ENCODE measurements at regions not wholly inside any gene's neighbourhood (a gene's known extent, or its start where the extent isn't known, plus 50 kb on each side); places are given as distances from the start of the nearest gene placed in this dataset.

GRCh38 chr4:176453079-176453478, 133.3 kb downstream of the SPCS3 start:
- Histone ChIP-seq H3K4me1 (peaks cover 7% of the 10 kb centered on the region), H3K4me3 (no peak overlapping the region), H3K36me3 (replicated peaks) (no peaks in the 10 kb centered on the region), H3K27me3 (ENCODE audit: low read depth) (no peaks in the 10 kb centered on the region; the same call in 1 of the 2 replicates), H3K9me3 (no peaks in the 10 kb centered on the region)
- no peak for DNase-seq (ENCODE audit: low spot score in 2 of 2)
- in situ Hi-C loops (cut with MboI; ENCODE audit: low sequenced_read_pairs): no loop called here

GRCh38 chr4:176453658-176454057, 133.9 kb downstream of the SPCS3 start:
- H3K27me3 ChIP-seq (ENCODE audit: low read depth): no peaks in the 10 kb centered on the region; the same call in 1 of the 2 replicates
- in situ Hi-C loops (cut with MboI; ENCODE audit: low sequenced_read_pairs): no loop called here
- no peak overlapping the region for H3K4me3 ChIP-seq
- no peaks in the 10 kb centered on the region for H3K9me3 ChIP-seq
- no peaks in the 10 kb centered on the region for H3K36me3 ChIP-seq (replicated peaks)
- DNase-seq (ENCODE audit: low spot score in 2 of 2): no peak
- peaks cover 7% of the 10 kb centered on the region for H3K4me1 ChIP-seq

GRCh38 chr4:176464748-176465147, 145.0 kb downstream of the SPCS3 start:
- in situ Hi-C loops (cut with MboI; ENCODE audit: low sequenced_read_pairs): no loop called here

GRCh38 chr4:176467001-176467400, 147.2 kb downstream of the SPCS3 start:
- DNase-seq (ENCODE audit: low spot score in 2 of 2): no peak
- Histone ChIP-seq H3K9me3 (no peaks in the 10 kb centered on the region), H3K27me3 (ENCODE audit: low read depth) (no peaks in the 10 kb centered on the region), H3K4me1 (no peaks in the 10 kb centered on the region), H3K4me3 (no peak overlapping the region), H3K36me3 (replicated peaks) (no peaks in the 10 kb centered on the region; the same call in 1 of the 2 replicates)
- in situ Hi-C loops (cut with MboI; ENCODE audit: low sequenced_read_pairs): no loop called here

More at GRCh38 chr4:176464748-176465147, 145.0 kb downstream of the SPCS3 start:
- Histone ChIP-seq H3K36me3 (replicated peaks) (no peaks in the 10 kb centered on the region; the same call in 1 of the 2 replicates), H3K9me3 (no peaks in the 10 kb centered on the region), H3K4me1 (no peaks in the 10 kb centered on the region), H3K27me3 (ENCODE audit: low read depth) (no peaks in the 10 kb centered on the region), H3K4me3 (no peak overlapping the region)
- DNase-seq (ENCODE audit: low spot score in 2 of 2): no peak

- DNase-seq (ENCODE audit: low spot score in 2 of 2): no peak
- H3K27me3 ChIP-seq (ENCODE audit: low read depth): no peaks in the 10 kb centered on the region
- in situ Hi-C loops (cut with MboI; ENCODE audit: low sequenced_read_pairs): no loop called here
- no peaks in the 10 kb centered on the region for H3K9me3 ChIP-seq
- H3K4me3 ChIP-seq: no peak overlapping the region
- H3K36me3 ChIP-seq (replicated peaks): no peaks in the 10 kb centered on the region; the same call in 1 of the 2 replicates
- no peaks in the 10 kb centered on the region for H3K4me1 ChIP-seq
Observed at GRCh38 chr4:176469546-176469945, 149.8 kb downstream of the SPCS3 start.

- H3K27me3 ChIP-seq (ENCODE audit: low read depth): no peaks in the 10 kb centered on the region
- no peaks in the 10 kb centered on the region; the same call in 1 of the 2 replicates for H3K36me3 ChIP-seq (replicated peaks)
- H3K4me3 ChIP-seq: no peak overlapping the region
- in situ Hi-C loops (cut with MboI; ENCODE audit: low sequenced_read_pairs): no loop called here
- no peaks in the 10 kb centered on the region for H3K9me3 ChIP-seq
- H3K4me1 ChIP-seq: no peaks in the 10 kb centered on the region
- DNase-seq (ENCODE audit: low spot score in 2 of 2): no peak
Observed at GRCh38 chr4:176470671-176471070, 150.9 kb downstream of the SPCS3 start.

- in situ Hi-C loops (cut with MboI; ENCODE audit: low sequenced_read_pairs): no loop called here
- Histone ChIP-seq H3K27me3 (ENCODE audit: low read depth) (no peaks in the 10 kb centered on the region), H3K36me3 (replicated peaks) (no peaks in the 10 kb centered on the region), H3K4me3 (no peak overlapping the region), H3K9me3 (no peaks in the 10 kb centered on the region), H3K4me1 (no peaks in the 10 kb centered on the region)
- DNase-seq (ENCODE audit: low spot score in 2 of 2): no peak
Observed at GRCh38 chr4:176475067-176475466, 155.3 kb downstream of the SPCS3 start.

- in situ Hi-C loops (cut with MboI; ENCODE audit: low sequenced_read_pairs): no loop called here
- H3K36me3 ChIP-seq (replicated peaks): no peaks in the 10 kb centered on the region
- no peaks in the 10 kb centered on the region for H3K4me1 ChIP-seq
- H3K9me3 ChIP-seq: no peaks in the 10 kb centered on the region
- H3K4me3 ChIP-seq: no peak overlapping the region
- DNase-seq (ENCODE audit: low spot score in 2 of 2): no peak
- H3K27me3 ChIP-seq (ENCODE audit: low read depth): no peaks in the 10 kb centered on the region
Observed at GRCh38 chr4:176478076-176478475, 158.3 kb downstream of the SPCS3 start.

GRCh38 chr4:176479767-176480166, 160.0 kb downstream of the SPCS3 start:
- Histone ChIP-seq H3K36me3 (replicated peaks) (no peaks in the 10 kb centered on the region), H3K9me3 (no peaks in the 10 kb centered on the region), H3K27me3 (ENCODE audit: low read depth) (no peaks in the 10 kb centered on the region), H3K4me1 (no peaks in the 10 kb centered on the region; the same call in 1 of the 2 replicates), H3K4me3 (no peak overlapping the region)
- in situ Hi-C loops (cut with MboI; ENCODE audit: low sequenced_read_pairs): no loop called here
- no peak for DNase-seq (ENCODE audit: low spot score in 2 of 2)

- H3K4me1 ChIP-seq: no peaks in the 10 kb centered on the region; the same call in 1 of the 2 replicates
- no peaks in the 10 kb centered on the region for H3K9me3 ChIP-seq
- in situ Hi-C loops (cut with MboI; ENCODE audit: low sequenced_read_pairs): no loop called here
- H3K4me3 ChIP-seq: no peak overlapping the region
- DNase-seq (ENCODE audit: low spot score in 2 of 2): no peak
- H3K27me3 ChIP-seq (ENCODE audit: low read depth): no peaks in the 10 kb centered on the region
- no peaks in the 10 kb centered on the region for H3K36me3 ChIP-seq (replicated peaks)
Observed at GRCh38 chr4:176482972-176483371, 163.2 kb downstream of the SPCS3 start.

- in situ Hi-C loops (cut with MboI; ENCODE audit: low sequenced_read_pairs): no loop called here
- H3K9me3 ChIP-seq: no peaks in the 10 kb centered on the region
- no peak overlapping the region for H3K4me3 ChIP-seq
- no peak for DNase-seq (ENCODE audit: low spot score in 2 of 2)
- no peaks in the 10 kb centered on the region for H3K36me3 ChIP-seq (replicated peaks)
- no peaks in the 10 kb centered on the region; the same call in 1 of the 2 replicates for H3K4me1 ChIP-seq
- H3K27me3 ChIP-seq (ENCODE audit: low read depth): no peaks in the 10 kb centered on the region
Observed at GRCh38 chr4:176484301-176484984, 164.7 kb downstream of the SPCS3 start.

- in situ Hi-C loops (cut with MboI; ENCODE audit: low sequenced_read_pairs): no loop called here
- H3K4me3 ChIP-seq: no peak overlapping the region
- DNase-seq (ENCODE audit: low spot score in 2 of 2): no peak
- no peaks in the 10 kb centered on the region for H3K36me3 ChIP-seq (replicated peaks)
- H3K4me1 ChIP-seq: no peaks in the 10 kb centered on the region; the same call in 1 of the 2 replicates
- no peaks in the 10 kb centered on the region for H3K9me3 ChIP-seq
- no peaks in the 10 kb centered on the region; the same call in 1 of the 2 replicates for H3K27me3 ChIP-seq (ENCODE audit: low read depth)
Observed at GRCh38 chr4:176489001-176489400, 169.2 kb downstream of the SPCS3 start.

GRCh38 chr4:176492646-176493302, 173.0 kb downstream of the SPCS3 start:
- in situ Hi-C loops (cut with MboI; ENCODE audit: low sequenced_read_pairs): no loop called here
- Histone ChIP-seq H3K27me3 (ENCODE audit: low read depth) (no peaks in the 10 kb centered on the region; the same call in 1 of the 2 replicates), H3K9me3 (no peaks in the 10 kb centered on the region), H3K36me3 (replicated peaks) (no peaks in the 10 kb centered on the region), H3K4me1 (no peaks in the 10 kb centered on the region), H3K4me3 (no peak overlapping the region)
- no peak for DNase-seq (ENCODE audit: low spot score in 2 of 2)

- no peaks in the 10 kb centered on the region for H3K4me1 ChIP-seq
- no peaks in the 10 kb centered on the region for H3K36me3 ChIP-seq (replicated peaks)
- no peak overlapping the region for H3K4me3 ChIP-seq
- 0 out of 2 replicates have a peak, but pooled peaks cover 5% of the 10 kb centered on the region for H3K27me3 ChIP-seq (ENCODE audit: low read depth)
- DNase-seq (ENCODE audit: low spot score in 2 of 2): no peak
- H3K9me3 ChIP-seq: no peaks in the 10 kb centered on the region
- in situ Hi-C loops (cut with MboI; ENCODE audit: low sequenced_read_pairs): no loop called here
Observed at GRCh38 chr4:176498617-176499256, 179.0 kb downstream of the SPCS3 start.

Measured in HAP-1 (cell line).